CD4-positive, alpha-beta T cell (primary cell): ENCODE measurements at regions not wholly inside any gene's neighbourhood (a gene's known extent, or its start where the extent isn't known, plus 50 kb on each side); places are given as distances from the start of the nearest gene placed in this dataset.

ENCODE experiments used
- ATAC-seq: fragments of 200-7000 bp; cut with Tn5 transposase; one replicate; pipeline ENCODE4 v1.10.0; 2022; ENCODE audit warnings: mild to moderate bottlenecking; ENCODE audit not compliant: poor library complexity
- CTCF ChIA-PET: fragments of 350-600 bp; sonication (Branson Sonifier 250); formaldehyde crosslinking; loops from one replicate; lab custom pipeline; 2021; ENCODE audit warnings: antibody characterized with exemption, inconsistent platforms; lab: Charles Lee
- POLR2A ChIA-PET: fragments of 350-600 bp; sonication (Branson Sonifier 250); formaldehyde crosslinking; loops from one replicate; lab custom pipeline; 2021; ENCODE audit warnings: antibody characterized with exemption, inconsistent platforms; lab: Charles Lee
- DNase-seq, 14 experiments: peaks; one replicate each; pipeline ENCODE4 v3.0.0-alpha.2; 2013 to 2020; ENCODE audit warnings: mixed read lengths in 2 of 14
- H3K27ac ChIP-seq, 2 donors: one replicate each; pipeline versions ENCODE4 v1.5.1 to v1.7.0; 2013; ENCODE audit warnings: low read length in 2 of 2, low read depth in 1 of 2, mild to moderate bottlenecking in 1 of 2
- H3K27me3 ChIP-seq, 2 experiments: 1 replicate in 1 of 2; 2 replicates in 1 of 2; pipeline versions ENCODE4 v1.6.1 to v1.7.0; 2013; ENCODE audit warnings: low read length in 2 of 2, control low read depth in 1 of 2, mild to moderate bottlenecking in 1 of 2, moderate library complexity in 1 of 2; ENCODE audit not compliant: insufficient read depth in 2 of 2, control insufficient read depth in 1 of 2
- H3K36me3 ChIP-seq: one replicate; pipeline ENCODE4 v1.6.1; 2013; ENCODE audit warnings: low read length, control low read depth; ENCODE audit not compliant: insufficient read depth
- H3K4me1 ChIP-seq: one replicate; pipeline ENCODE4 v1.6.1; 2013; ENCODE audit warnings: low read length, control low read depth; ENCODE audit not compliant: insufficient read depth
- H3K4me3 ChIP-seq: one replicate; pipeline ENCODE4 v1.5.1; 2013; ENCODE audit warnings: mild to moderate bottlenecking, low read length, moderate library complexity
- H3K9me3 ChIP-seq, 2 experiments: 1 replicate in 1 of 2; 2 replicates in 1 of 2; pipeline versions ENCODE4 v1.6.1 to v1.7.0; 2013; ENCODE audit warnings: low read length in 2 of 2, mild to moderate bottlenecking in 2 of 2, control low read depth in 1 of 2, moderate library complexity in 1 of 2; ENCODE audit not compliant: control insufficient read depth in 1 of 2, insufficient read depth in 1 of 2
- H3K27ac Mint-ChIP-seq: one replicate; pipeline ENCODE4 v1.8.0; 2020; ENCODE audit warnings: mixed read lengths
- H3K27me3 Mint-ChIP-seq: one replicate; pipeline ENCODE4 v1.8.0; 2021; ENCODE audit warnings: mixed read lengths
- H3K36me3 Mint-ChIP-seq: one replicate; pipeline ENCODE4 v1.8.0; 2021; ENCODE audit warnings: low read depth, mixed read lengths
- H3K4me1 Mint-ChIP-seq: one replicate; pipeline ENCODE4 v1.8.0; 2021; ENCODE audit warnings: low read depth, mixed read lengths
- H3K4me3 Mint-ChIP-seq: one replicate; pipeline ENCODE4 v1.8.0; 2020; ENCODE audit warnings: mild to moderate bottlenecking, mixed read lengths
- H3K9me3 Mint-ChIP-seq: one replicate; pipeline ENCODE4 v1.8.0; 2020; ENCODE audit warnings: mixed read lengths
- intact Hi-C, 2 experiments: fragments of 100-400 bp; cut with DNase I in 1 of 2; cut with micrococcal nuclease in 1 of 2; formaldehyde crosslinking; loops; one replicate each; pipeline versions ENCODE4 v1.15.1 to v1.9.0; 2023 to 2025; cut with DNase I, micrococcal nuclease
- TF ChIP-seq, protein P1 (sequence below): fragments of 200-600 bp; IDR thresholded peaks from one replicate; pipeline ENCODE4 v1.8.0; 2022; ENCODE audit warnings: antibody characterized with exemption, mild to moderate bottlenecking

DNA sequence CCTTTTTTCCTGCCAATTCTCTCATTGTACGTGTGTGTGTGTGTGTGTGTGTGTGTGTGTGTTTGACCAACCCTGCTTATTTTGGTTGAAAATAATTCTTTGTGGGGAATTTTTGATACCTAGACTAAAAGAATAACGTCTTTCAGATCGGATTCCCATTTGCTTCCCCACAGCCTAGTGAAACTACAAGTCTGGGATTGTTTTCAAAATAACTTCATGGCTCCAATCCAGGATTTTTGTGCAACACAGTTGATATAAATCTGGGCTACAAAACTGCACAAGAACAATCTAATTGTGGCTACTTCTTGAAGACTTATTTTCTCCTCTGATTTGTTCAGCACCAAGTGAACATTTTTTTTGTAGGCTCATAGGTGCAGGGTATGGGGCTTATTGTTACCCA is 332.8 kb upstream of the MIR17HG start:
- ATAC-seq = no peak
- intact Hi-C loops = no loop called here
- H3K27me3 Mint-ChIP-seq = no peaks in the 10 kb centered on the region
- Histone ChIP-seq H3K4me3 (no peak overlapping the region), H3K27ac (no peak overlapping the region), H3K9me3 (no peaks in the 10 kb centered on the region), H3K27me3 (no peaks in the 10 kb centered on the region), H3K4me1 (no peaks in the 10 kb centered on the region), H3K36me3 (no peaks in the 10 kb centered on the region)
- TF ChIP-seq, protein P1, sequence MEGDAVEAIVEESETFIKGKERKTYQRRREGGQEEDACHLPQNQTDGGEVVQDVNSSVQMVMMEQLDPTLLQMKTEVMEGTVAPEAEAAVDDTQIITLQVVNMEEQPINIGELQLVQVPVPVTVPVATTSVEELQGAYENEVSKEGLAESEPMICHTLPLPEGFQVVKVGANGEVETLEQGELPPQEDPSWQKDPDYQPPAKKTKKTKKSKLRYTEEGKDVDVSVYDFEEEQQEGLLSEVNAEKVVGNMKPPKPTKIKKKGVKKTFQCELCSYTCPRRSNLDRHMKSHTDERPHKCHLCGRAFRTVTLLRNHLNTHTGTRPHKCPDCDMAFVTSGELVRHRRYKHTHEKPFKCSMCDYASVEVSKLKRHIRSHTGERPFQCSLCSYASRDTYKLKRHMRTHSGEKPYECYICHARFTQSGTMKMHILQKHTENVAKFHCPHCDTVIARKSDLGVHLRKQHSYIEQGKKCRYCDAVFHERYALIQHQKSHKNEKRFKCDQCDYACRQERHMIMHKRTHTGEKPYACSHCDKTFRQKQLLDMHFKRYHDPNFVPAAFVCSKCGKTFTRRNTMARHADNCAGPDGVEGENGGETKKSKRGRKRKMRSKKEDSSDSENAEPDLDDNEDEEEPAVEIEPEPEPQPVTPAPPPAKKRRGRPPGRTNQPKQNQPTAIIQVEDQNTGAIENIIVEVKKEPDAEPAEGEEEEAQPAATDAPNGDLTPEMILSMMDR = no peak
- no peak for DNase-seq
- no peak overlapping the region for H3K4me3 Mint-ChIP-seq
- no peaks in the 10 kb centered on the region for H3K4me1 Mint-ChIP-seq
- POLR2A ChIA-PET = no interaction called here
- H3K27ac Mint-ChIP-seq = no peak overlapping the region
- CTCF ChIA-PET = no interaction called here
- H3K9me3 Mint-ChIP-seq = peaks cover 3% of the 10 kb centered on the region
- no peaks in the 10 kb centered on the region for H3K36me3 Mint-ChIP-seq

DNA sequence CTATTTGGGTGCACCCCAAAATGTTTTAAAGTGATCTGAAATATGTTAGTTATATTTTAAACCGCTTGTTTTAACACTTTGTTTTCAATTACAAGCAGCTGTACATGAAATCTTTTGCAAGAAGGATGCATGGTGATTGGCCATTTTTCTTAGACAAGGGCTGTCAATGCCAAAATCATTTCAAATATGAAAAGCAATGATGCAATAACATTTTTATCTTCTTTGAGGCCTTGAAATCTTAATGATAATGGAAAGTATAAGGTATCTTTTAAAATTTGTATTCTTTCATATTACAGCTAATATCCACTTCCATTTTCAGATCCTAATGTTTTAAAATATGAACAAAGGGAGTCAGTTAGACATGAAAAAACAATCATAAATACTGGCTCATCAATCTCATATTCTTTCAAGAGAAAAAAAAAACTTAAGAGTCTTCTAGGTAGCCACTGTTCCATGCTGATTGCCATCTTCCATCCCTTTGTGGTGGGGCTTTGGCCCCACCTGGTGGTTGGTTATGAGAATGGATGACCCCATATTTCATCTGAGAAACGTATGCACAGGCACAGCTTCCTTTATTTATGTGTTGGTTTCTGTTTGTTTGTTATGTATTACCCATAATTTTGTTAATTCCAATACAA is 330.3 kb upstream of the MIR17HG start:
- H3K36me3 Mint-ChIP-seq = no peaks in the 10 kb centered on the region
- H3K9me3 Mint-ChIP-seq = no peaks in the 10 kb centered on the region
- Histone ChIP-seq H3K27me3 (no peaks in the 10 kb centered on the region), H3K27ac (no peak overlapping the region), H3K9me3 (no peaks in the 10 kb centered on the region), H3K4me1 (no peaks in the 10 kb centered on the region), H3K4me3 (no peak overlapping the region), H3K36me3 (no peaks in the 10 kb centered on the region)
- H3K27ac Mint-ChIP-seq = no peak overlapping the region
- H3K4me1 Mint-ChIP-seq = no peaks in the 10 kb centered on the region
- H3K4me3 Mint-ChIP-seq = no peak overlapping the region
- TF ChIP-seq, protein P1 = no peak
- no peaks in the 10 kb centered on the region for H3K27me3 Mint-ChIP-seq
- intact Hi-C loops = no loop called here
- CTCF ChIA-PET = no interaction called here
- ATAC-seq (no peak), DNase-seq (peak in 2 of 14 experiments; percentile 4 to 6)
- POLR2A ChIA-PET = no interaction called here

DNA sequence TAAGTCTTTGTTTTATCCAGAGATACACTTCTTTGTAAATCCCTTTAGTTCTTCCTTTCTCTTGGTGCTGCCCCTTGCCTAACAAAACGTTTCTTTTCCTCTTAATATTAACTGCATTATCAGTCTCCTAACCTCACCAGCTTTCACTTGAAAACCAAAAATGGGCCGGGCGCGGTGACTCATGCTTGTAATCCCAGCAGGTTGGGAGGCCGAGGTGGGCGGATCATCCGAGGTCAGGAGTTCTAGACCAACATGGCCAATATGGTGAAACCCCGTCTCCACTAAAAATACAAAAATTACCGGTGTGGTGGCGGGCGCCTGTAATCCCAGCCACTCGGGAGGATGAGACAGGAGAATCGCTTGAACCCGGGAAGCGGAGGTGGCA is 329.8 kb upstream of the MIR17HG start:
- CTCF ChIA-PET = no interaction called here
- H3K9me3 Mint-ChIP-seq = no peaks in the 10 kb centered on the region
- H3K4me3 Mint-ChIP-seq = no peak overlapping the region

More for the DNA sequence above, 329.8 kb upstream of the MIR17HG start:
- no peaks in the 10 kb centered on the region for H3K36me3 ChIP-seq
- H3K4me1 ChIP-seq = no peaks in the 10 kb centered on the region
- no peaks in the 10 kb centered on the region for H3K27me3 Mint-ChIP-seq
- TF ChIP-seq, protein P1 = no peak
- no peaks in the 10 kb centered on the region for H3K27me3 ChIP-seq
- ATAC-seq = no peak
- no peaks in the 10 kb centered on the region for H3K9me3 ChIP-seq
- no peak overlapping the region for H3K4me3 ChIP-seq
- no peaks in the 10 kb centered on the region for H3K36me3 Mint-ChIP-seq
- POLR2A ChIA-PET = no interaction called here
- no peak overlapping the region for H3K27ac Mint-ChIP-seq
- no peak overlapping the region for H3K27ac ChIP-seq
- no peak for DNase-seq
- intact Hi-C loops = no loop called here
- no peaks in the 10 kb centered on the region for H3K4me1 Mint-ChIP-seq
